H1 (cell line): ENCODE measurements at regions not wholly inside any gene's neighbourhood (a gene's known extent, or its start where the extent isn't known, plus 50 kb on each side); places are given as distances from the start of the nearest gene placed in this dataset.

ENCODE experiments used
- MAFK ChIP-seq: IDR thresholded peaks from 2 replicates; pipeline ENCODE4 v1.6.1; 2012; ENCODE audit warnings: low read depth, mild to moderate bottlenecking, improper control_type of control experiment, low read length
- RFX5 ChIP-seq: IDR thresholded peaks from 2 replicates; pipeline ENCODE4 v1.6.1; 2011; ENCODE audit warnings: low read depth, low read length, improper control_type of control experiment, borderline replicate concordance
- RXRA ChIP-seq: IDR thresholded peaks from 2 replicates; pipeline ENCODE4 v1.6.1; 2011; ENCODE audit warnings: low read depth, mild to moderate bottlenecking, low read length, moderate library complexity; ENCODE audit not compliant: insufficient read depth

GRCh38 chr13:34152409-34152808, 334.5 kb downstream of the RFC3 start (continued):
- TF ChIP-seq RXRA = no peak
- TF ChIP-seq MAFK = no peak
- no peak for TF ChIP-seq RFX5
